CMK (cell line): ENCODE measurements at regions not wholly inside any gene's neighbourhood (a gene's known extent, or its start where the extent isn't known, plus 50 kb on each side); places are given as distances from the start of the nearest gene placed in this dataset.

ENCODE experiments used
- DNase-seq: peaks from one replicate; pipeline ENCODE4 v3.0.0-alpha.2; 2010; ENCODE audit warnings: low read depth

DNA sequence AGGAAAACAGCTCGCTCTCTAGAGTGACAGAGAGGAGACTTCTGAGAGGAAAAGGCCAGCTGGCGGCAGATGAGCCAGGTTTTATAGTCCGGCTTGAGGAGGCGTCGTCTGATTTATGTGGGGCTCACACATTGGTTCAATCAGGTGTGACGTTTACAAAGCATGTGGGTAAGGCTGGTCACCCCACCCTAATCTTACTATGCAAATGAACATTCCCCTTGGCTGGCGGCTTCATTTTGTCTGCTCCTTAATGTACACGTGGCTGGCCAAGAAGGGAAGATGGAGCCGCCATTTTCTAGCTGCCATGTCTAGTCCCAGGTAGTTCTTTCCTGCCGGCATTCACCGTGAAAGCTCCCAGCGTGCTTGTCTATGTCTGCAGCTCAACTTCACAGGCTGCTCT, 299.1 kb upstream of the SPRED2 start:
- DNase-seq, result no peak

DNA sequence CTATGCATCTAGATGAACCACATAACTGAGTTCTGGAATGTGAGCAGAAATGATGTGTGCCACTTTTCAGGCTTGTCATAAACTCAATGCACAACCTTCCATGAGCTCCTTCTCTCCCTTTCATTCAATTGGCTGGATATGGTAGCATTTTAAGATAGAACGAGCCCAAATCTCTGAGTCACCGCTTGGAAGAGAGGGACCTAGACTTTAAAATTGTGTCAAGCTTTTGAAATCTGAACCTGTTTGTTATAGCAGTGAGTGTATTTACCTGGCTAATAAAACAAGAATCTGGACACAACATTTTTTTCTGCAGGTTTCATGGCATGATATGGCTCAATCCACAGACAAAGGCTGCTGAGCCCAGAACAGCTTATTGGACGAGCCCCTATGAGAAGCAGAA, 297.8 kb upstream of the SPRED2 start:
- DNase-seq, result no peak

DNA sequence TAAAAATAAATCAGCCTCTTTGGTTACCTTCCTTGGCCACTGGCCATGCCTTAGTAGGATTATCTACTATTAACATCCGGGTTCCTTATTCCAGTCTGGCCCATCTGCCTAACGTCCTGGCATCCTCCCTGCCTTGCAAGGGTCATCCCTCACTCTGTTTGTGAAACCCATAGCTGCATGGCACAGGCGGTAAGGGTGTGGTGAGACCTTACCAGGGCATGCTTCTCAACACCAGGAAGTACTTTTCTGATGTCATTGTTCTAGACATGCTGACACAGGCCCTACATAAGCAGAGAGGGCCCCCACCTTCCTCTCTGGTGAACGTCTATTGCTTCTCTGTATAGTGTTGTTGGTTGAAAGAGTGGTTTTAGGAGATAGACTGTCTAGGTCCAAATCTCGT, 296.8 kb upstream of the SPRED2 start:
- peak; percentile 4 for DNase-seq

DNA sequence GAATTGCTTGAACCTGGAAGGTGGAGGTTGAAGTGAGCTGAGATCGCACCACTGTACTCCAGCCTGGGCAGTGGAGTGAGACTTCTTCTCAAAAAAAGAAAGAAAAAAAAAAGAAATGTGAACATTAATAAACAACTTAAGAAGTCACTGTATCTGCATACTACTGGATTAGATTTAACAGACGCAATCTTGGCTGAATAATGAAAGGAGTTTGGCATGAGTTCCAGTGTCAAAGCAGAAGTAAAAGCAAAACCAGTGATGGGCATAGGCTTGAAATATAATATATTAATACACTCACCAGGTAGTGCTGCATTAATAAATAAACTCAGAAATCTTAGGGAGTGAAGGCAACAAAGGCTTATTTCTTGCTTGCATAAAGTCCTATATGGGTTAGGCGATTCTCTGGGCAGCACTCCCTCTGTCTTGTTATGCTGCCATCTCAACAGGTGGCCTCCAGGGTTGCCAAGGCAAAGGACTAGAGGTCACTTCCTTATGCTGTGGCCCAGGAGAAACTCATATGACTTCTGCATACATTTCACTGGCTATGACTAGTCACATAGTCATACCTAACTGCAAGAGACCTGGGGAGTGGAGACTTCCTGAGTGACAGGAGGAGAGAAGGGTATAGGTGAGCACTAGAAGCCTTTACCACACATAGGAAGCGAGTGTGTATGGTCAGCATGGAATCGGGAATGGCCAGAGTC, 296.2 kb upstream of the SPRED2 start:
- no peak for DNase-seq

DNA sequence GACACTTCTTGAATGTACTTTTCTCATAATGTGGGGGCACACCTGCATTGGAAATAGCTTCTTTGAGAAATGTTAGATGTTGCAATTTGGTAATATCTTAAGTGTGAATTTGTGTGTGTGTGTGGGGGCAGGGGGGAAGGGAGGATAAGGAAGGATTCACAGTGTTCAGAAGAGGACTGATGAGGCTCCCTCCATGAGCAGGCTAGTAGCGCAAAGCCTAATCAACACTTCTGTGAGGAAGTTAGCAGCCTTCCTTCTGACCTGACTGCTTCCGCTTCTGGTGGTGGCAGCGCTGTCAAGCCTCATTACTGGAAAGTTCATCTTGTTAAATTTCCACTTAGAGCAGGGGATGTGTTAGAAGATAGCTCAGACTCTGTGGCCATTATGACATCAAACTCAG, 295.4 kb upstream of the SPRED2 start:
- DNase-seq, result peak; percentile 34

DNA sequence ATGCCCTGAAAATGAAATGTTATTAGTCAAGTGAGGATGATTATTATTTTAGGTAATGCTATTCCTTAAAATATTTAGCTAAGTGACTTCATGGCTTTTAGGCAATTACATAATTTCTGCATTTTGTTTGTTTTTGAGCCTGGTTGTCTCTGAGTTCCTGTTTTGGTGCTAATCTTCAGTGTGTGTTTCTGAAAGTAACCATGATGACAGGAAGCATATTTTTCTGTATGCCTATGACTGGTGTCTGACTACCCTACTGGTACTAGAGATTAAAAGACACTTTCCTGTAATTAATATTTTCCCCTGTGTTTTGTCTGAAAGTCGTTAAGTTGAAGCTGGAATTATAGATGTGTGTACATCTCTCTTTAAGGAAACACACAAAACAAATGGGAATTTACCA, 295.0 kb upstream of the SPRED2 start:
- peak; percentile 15 for DNase-seq

DNA sequence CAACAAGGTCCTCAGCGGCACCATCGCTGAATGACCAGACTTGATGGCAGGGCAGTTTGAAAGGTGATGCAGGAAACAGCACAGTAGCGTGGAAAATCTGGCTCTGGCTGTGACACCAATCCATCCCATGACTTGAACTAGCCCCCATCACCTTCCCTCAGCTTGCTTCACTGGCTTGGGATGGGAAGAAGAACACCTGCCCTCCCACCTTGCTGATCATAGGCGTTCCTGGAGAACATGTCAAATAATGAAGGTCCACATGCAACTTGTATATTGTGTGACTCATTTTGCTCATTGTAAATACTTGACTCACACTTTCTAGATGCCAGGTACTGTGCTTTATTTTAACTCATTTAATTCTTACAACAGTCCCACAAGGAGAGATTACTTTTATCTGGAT, 292.4 kb upstream of the SPRED2 start:
- DNase-seq, result no peak

DNA sequence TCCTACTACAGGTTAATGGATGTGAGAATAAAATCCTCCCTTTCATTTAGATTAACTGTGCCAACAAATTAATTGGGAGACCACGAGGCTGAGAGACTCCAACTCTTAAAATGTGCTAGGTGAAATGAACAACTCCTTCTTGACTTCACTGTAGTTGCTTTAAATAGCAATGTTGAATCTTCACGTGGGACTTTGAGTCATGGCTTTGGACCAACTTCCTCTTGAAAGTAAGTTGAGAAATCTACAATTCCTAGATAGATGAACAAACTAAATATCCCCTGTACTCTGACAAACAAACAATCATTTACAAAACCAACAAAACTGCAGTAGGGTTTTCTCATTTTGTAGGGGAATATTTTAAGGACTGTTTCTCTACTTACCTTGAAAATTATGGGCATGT, 291.9 kb upstream of the SPRED2 start:
- DNase-seq, result no peak

DNA sequence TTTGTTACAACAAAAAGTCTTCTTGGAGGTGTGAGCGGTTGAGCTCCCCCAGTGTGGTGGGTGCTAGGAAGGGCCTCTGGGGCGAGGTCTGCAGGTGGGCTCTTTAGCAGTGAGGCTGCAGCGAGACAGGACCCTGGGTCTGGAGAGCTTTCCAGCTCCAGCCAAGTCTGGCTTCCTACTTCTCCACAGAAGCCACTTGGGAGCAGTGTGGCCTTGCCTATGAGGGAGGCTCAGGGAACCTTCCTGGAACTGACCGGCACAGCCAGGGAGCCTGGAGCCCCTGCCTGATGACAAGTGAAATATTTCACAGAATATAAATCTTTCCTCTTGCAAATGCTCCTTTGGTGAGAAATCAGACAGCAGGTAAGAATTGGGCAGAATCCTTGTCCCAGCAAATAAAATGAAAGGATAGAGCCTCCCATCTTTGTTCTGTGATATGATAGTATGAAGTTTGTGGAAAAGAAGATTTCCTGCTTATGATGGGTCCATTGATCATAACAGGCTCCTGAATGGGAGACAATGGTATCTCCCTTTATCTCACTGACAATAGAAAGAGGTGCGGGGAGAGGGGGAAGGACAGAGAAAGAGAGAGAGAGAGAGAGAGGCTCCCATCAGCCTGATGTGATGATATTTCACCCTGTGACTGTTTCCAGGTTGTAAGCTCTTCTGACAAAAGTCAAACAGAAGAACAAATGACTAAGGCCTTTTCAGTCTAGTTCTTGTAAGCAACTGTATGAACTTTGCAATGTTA, 289.8 kb upstream of the SPRED2 start:
- DNase-seq, result no peak

DNA sequence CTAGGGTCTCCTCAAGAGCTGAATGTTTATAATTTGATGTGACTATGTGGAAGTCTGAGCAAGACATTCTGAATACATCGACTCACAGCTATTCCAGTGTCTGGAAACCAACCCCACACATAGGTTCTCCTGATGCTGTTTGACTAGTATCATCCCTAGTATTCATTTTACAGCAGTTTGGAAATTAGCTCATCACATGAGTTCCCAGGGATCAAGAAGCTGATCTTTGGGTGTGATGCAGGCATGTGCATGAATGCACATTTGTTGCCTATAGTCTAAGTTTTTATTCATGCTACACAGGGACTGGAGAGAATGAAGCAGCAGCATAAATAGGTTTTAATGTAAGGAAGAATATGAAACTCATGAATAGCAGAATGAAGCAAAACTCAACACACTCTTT, 284.3 kb upstream of the SPRED2 start:
- DNase-seq, result no peak

DNA sequence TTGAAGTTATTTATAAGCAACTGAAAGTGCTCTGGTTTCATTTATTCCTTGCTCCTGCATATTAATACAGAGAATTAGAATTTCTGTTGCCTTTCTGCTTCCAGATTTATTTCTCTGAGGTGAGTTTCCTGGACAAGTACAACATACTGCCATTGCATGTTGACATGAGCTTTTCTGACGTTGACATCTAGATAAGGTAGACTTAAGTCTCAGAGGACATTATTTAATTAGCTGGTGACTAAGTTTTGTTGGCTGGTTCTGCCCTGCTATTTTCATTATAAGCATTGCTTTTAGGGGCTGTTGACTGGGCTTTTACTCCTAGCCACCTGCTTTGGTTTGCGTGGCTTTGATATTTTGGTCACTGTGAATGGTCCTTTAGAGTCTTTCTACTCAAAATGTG, 282.9 kb upstream of the SPRED2 start:
- DNase-seq, result no peak

DNA sequence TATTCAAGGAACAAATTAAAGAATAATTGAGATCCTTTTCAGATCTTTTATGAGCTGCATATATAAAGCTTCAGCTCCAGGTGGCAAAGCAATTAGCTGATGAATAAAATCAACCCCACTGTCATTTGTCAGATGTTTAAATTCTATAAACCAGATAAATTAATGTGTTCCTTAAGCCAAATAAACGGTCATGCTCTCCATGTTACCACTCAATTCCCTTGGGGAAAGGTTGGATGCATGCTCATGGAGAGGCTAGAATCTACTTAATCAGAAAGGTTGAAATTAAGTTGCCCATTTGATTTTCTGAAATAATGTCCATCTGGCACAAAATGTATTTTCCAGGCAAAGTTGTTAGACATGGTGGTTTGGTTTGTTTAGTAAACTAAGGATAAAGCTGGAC, 282.5 kb upstream of the SPRED2 start:
- no peak for DNase-seq

DNA sequence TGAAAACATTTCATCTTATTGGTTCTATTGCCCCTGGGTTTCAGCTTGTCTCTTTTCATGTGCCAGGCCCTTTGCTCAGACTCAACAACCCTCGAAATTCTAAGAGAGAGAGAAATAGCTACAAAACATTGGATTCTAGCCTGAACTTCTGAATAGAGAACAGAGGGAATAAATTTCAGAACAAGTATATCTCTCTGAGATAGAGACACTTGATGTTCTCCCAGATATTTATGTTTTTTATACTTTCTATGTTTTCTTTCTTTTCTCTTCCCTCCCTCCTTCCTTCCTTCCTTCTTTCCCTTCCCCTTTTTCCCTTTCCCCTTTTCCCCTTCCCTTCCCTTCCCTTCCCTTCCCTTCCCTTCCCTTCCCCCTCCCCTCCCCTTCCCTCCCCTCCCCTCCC, 279.5 kb upstream of the SPRED2 start:
- no peak for DNase-seq

DNA sequence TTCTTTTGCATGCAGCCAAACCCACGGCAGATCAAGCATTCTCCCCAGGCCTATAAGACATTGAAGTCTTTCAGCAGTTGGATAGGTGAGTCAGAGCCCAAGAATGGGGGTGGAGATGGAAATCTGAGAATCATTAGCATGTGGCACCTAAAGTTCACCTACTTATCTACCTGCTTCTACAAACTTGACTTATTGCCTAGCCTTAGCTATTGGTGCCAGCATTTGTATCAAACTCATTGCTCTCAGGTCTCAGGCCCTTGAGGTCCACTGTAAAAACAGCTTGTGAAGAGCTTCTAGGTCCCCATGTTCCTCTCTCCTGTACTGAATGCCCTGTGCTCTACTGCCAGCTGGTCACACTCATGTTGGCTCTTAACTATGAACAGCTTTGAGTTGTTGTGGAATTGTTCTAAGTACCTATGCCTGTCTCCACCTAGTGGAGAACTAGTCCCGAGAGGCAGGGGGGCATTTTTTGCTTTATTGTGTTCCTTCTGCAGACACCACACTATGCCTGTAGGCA, 278.4 kb upstream of the SPRED2 start:
- no peak for DNase-seq

DNA sequence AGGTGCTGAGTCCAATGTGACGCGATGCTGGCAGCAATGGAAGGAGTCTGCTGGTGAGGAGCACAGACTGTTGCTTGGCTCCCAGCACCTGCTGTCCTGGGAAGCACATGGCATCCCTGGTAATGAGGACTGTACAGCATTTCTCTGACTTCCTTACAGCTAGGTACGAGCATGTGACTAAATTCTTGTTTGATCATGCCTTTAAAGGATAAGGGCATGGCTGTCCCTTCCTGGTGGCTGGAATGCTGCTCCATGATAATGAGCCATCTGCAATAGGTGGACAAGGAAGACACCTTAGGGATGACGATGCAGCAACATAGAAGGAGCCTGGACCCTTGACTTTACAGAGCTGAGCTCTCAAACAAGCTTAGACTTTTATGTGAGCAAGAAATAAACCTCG, 278.0 kb upstream of the SPRED2 start:
- no peak for DNase-seq

DNA sequence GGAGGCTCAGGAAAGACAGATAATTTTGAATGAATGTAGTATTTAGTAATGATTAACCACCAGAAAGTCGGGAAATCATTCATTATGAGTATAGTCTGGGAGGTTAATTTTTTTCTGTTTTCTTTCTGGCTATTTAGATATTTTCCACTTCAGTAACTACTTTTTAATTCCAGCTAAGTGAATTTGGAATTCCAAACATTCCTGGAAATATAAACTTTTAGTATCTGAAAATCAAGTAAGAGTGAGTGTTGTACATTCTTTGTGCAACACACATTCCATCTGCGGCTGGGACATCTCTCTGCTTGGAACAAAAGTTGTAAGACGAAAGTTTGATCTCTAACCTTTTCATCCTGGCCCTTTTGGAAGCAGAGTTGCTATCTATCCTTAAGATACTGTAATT, 275.7 kb upstream of the SPRED2 start:
- no peak for DNase-seq

DNA sequence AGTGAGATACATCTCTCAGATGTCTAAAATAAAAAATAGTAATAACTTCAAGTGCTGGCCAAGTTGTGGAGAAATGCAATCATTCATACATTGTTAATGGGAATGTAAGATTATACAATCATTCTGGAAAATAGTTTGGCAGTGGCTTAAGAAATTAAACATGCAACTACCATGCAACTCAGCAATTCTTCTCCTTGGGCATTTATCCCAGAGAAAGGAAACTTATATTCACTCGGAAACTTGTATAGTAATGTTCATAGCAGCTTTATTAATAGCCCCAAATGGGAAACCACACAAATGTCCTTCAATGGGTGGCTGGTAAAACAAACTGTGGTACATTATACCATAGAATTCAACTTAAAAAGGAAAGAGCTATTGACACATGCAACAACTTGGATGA, 274.0 kb upstream of the SPRED2 start:
- no peak for DNase-seq

DNA sequence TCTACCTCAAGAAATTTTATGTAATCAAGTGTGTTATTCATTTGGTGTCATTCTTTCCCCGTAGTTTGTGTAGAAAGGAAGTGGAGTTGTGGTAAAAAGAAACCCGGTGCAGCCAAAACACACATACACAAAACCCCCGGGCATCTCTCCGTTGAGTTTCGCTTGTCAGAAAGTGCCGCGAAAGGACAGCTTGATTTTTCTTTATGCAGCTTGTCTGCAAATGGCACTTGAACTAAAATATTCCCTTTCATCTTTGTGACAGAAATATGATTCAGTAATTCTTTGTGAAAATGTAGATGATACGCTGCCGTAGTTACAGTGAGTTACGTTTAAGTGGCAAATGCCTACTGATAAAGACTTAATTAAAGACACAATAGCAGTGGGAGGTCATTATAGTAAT, 268.8 kb upstream of the SPRED2 start:
- no peak for DNase-seq

DNA sequence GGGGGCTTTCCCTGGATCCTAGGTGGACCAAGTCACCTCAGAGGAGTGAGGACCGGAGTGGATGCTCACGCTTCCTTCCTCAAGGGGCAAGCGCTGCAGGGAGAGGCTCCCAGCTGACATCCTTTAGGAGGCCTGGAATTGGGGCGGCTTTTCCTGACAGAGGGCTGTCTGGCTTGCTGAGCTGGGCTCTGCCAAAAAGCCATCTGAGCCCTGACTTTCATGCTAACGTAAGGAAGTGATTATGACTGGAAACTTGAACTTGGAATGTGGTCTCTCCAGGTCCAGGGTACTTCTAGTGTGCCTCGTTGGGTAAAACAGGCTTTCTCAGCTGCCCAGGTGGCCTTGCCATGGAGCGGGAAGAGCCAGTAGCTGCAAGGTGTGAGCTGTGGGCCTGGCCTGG, 268.3 kb upstream of the SPRED2 start:
- DNase-seq, result no peak

DNA sequence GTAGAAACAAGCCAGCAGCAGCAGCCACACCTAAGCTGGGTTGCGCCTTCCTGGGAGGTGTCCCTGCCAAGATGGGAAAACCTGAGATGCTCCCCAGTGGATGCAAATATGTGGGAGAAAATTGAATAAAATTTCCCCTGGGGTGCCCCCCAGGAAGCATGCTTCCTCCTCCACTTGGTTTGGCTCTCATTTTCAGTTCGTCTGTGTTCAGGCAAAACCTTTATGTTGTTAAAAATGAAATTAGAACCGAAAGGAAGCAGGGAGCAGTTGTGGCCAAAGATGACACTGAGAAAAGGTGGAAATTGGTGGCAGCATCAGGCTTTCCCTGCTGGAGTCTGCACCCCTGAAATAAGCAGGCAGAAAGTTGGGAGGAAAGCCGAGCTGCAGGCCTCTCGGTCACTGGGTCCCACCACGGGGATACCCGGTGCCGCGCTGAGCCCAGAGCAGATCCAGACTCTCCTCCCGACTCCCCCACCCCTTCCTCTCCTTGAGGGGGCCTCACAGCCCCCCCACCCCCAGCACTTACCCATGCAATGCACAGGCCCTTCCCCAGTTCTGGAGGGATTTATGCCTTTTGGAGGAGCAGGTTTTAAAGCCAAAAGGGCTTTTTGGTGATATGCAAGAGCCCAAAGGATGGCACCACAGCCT, 267.7 kb upstream of the SPRED2 start:
- no peak for DNase-seq

DNA sequence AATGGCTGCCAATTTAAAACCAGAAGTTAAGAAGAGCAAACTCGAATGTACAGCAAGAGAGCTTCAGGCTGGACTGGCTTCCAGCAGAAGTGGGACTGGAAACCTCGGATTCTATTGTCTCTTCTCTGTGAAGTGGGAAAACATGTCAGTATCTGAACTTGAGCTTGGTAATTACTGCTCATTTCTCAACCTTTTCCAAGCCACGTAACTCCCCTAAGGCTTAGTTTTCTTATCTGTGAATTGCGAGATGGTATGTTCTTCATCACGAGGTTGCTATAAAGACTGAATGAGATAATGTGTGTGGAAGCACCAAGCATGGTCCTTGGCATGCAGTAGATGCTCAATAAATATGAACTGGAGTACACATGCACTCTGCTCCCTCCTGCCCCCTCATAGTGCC, 259.4 kb upstream of the SPRED2 start:
- DNase-seq, result no peak

DNA sequence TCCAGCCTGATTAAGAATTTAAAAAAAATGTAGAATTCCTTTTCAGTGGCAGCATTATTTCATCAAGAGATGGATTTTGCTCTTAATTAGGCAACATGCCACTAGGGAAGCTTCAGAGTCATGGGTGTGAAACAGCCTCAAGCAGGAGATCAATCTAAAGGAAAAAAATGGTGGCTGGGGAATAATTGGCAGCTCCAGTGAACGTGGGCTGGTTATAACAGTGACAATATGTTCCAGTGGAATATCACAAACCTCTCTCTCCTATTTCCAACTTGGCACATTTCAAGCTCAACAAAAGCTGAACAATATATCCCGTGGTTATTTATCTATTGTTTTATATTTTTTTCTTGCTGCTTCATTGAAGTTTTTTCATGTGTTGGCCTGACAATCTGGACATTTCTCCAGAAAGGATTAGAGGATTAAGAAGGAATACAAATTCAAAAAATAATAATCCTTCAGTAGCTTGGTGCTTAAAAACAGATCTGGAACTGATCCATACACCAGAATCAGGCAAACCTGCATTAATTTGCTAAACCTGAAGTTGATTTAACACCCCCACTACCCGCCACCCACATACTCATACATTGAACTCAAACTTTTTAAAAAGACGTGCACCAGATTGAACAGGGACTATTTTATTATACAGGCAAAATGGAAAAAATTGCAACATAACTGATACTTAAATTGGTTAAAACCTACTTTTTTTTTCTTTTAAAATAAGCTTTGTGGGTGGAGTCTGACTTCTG, 255.9 kb upstream of the SPRED2 start:
- DNase-seq, result no peak

DNA sequence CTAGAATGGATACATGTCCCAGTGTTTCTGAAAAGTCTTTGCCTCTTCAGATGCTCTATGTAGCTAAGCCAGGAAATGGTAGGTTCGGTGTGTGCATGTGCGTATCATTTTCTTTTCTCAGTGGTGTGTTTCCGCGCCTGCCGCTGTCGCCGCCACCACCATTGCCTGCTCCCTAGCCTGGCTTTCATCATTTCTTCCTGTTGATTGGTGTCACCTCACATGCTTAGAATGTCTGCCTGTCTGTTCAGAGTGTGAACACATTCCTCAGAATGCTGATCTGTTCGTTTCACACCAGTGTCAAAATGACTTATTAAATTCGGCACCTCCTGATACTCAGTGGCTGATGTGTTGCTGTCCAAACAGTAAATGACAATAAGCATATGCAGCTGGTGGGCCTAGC, 255.2 kb upstream of the SPRED2 start:
- no peak for DNase-seq
